GM12892 (cell line): ENCODE measurements at regions not wholly inside any gene's neighbourhood (a gene's known extent, or its start where the extent isn't known, plus 50 kb on each side); places are given as distances from the start of the nearest gene placed in this dataset.
"Not testable (repeated sequence)": the region's sequence is repeated elsewhere in the genome, so short reads cannot be mapped to it uniquely, and the experiment has no call there.

Experiments
- POLR2A ChIP-seq: IDR thresholded peaks from 2 replicates; pipeline ENCODE4 v1.6.1; 2011; ENCODE audit warnings: low read depth, low read length, control low read depth
- POLR2AphosphoS5 ChIP-seq: IDR thresholded peaks from 2 replicates; pipeline ENCODE4 v1.6.1; 2011; ENCODE audit warnings: low read depth, low read length, control low read depth

DNA sequence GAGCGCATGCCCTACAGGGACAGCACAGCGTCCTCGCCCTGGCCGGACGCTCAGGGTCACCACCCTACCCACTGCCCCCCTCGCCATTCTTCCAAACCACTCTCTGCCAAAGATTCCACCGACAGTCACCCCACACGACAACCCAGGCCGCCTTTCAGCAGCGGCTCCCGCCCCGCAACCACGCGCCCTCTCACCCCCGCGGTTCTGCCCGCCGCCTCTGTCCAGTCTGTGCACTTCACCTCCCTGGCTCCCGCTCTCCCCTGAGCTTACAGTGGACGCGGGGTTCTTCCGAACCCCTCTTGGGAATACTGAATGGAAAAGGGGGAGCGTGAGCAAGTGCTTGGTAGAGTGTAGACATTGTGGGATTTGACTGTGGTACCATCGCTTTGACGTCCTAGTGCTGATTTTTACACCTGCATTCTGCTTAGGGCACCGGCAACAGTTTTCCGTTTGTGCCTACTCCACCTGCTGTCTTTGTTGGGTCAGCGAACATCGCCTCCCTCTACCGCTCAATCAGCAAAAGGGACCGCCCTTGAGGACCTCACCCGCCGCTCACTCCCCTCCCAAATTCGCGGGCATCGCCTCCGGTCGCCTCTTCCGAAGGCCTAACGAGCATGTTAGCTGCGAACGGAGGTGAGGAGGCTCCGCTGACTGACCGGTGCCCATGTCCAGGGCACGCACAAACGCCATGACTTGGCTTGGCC lies 119.1 kb downstream of the PPIAL4A start:
- TF ChIP-seq POLR2AphosphoS5, POLR2A: not testable (repeated sequence)
